ENCODE measurements at regions not wholly inside any gene's neighbourhood (a gene's known extent, or its start where the extent isn't known, plus 50 kb on each side); places are given as distances from the start of the nearest gene placed in this dataset.
"Not testable (repeated sequence)": the region's sequence is repeated elsewhere in the genome, so short reads cannot be mapped to it uniquely, and the experiment has no call there.

- TF ChIP-seq CTCF (IDR thresholded peaks at IDR 0.05; ENCODE audit: insufficient read depth, low read length, poor library complexity, severe bottlenecking) = no peak
- H3K27me3 ChIP-seq (ENCODE audit: control insufficient read depth, insufficient read depth, low read length) = no peaks in the 10 kb centered on the region
- DNase-seq (ENCODE audit: low read depth) = no peak
- no peaks in the 10 kb centered on the region for H3K36me3 ChIP-seq (ENCODE audit: control insufficient read depth, insufficient read depth, low read length)
- no peak overlapping the region for H3K4me3 ChIP-seq (ENCODE audit: low read depth, low read length)
Measured at GRCh38 chr5:158050421-158050820, 191.5 kb upstream of the CLINT1 start.

GRCh38 chr5:158049459-158049858 lies 190.5 kb upstream of the CLINT1 start:
- no peaks in the 10 kb centered on the region for H3K36me3 ChIP-seq (ENCODE audit: control insufficient read depth, insufficient read depth, low read length)
- H3K27me3 ChIP-seq (ENCODE audit: control insufficient read depth, insufficient read depth, low read length) = no peaks in the 10 kb centered on the region
- no peak overlapping the region for H3K4me3 ChIP-seq (ENCODE audit: low read depth, low read length)
- no peak for DNase-seq (ENCODE audit: low read depth)
- no peak for TF ChIP-seq CTCF (IDR thresholded peaks at IDR 0.05; ENCODE audit: insufficient read depth, low read length, poor library complexity, severe bottlenecking)

GRCh38 chr5:158045696-158046095 lies 186.8 kb upstream of the CLINT1 start:
- TF ChIP-seq CTCF (IDR thresholded peaks at IDR 0.05; ENCODE audit: insufficient read depth, low read length, poor library complexity, severe bottlenecking) = no peak
- Histone ChIP-seq H3K27me3 (ENCODE audit: control insufficient read depth, insufficient read depth, low read length) (no peaks in the 10 kb centered on the region), H3K36me3 (ENCODE audit: control insufficient read depth, insufficient read depth, low read length) (no peaks in the 10 kb centered on the region), H3K4me3 (ENCODE audit: low read depth, low read length) (no peak overlapping the region)
- DNase-seq (ENCODE audit: low read depth) = no peak

- Histone ChIP-seq H3K4me3 (ENCODE audit: low read depth, low read length) (no peak overlapping the region), H3K27me3 (ENCODE audit: control insufficient read depth, insufficient read depth, low read length) (no peaks in the 10 kb centered on the region), H3K36me3 (ENCODE audit: control insufficient read depth, insufficient read depth, low read length) (no peaks in the 10 kb centered on the region)
- DNase-seq (ENCODE audit: low read depth) = no peak
- no peak for TF ChIP-seq CTCF (IDR thresholded peaks at IDR 0.05; ENCODE audit: insufficient read depth, low read length, poor library complexity, severe bottlenecking)
Measured at GRCh38 chr5:158039911-158040347, 181.0 kb upstream of the CLINT1 start.

- Histone ChIP-seq H3K27me3 (ENCODE audit: control insufficient read depth, insufficient read depth, low read length) (no peaks in the 10 kb centered on the region), H3K36me3 (ENCODE audit: control insufficient read depth, insufficient read depth, low read length) (no peaks in the 10 kb centered on the region), H3K4me3 (ENCODE audit: low read depth, low read length) (no peak overlapping the region)
- DNase-seq (ENCODE audit: low read depth) = no peak
- no peak for TF ChIP-seq CTCF (IDR thresholded peaks at IDR 0.05; ENCODE audit: insufficient read depth, low read length, poor library complexity, severe bottlenecking)
Measured at GRCh38 chr5:158039441-158039840, 180.5 kb upstream of the CLINT1 start.

- not testable (repeated sequence) for H3K36me3 ChIP-seq (ENCODE audit: control insufficient read depth, insufficient read depth, low read length); H3K27me3 ChIP-seq (ENCODE audit: control insufficient read depth, insufficient read depth, low read length); H3K4me3 ChIP-seq (ENCODE audit: low read depth, low read length); DNase-seq (ENCODE audit: low read depth)
Measured at GRCh38 chr5:158036983-158037595, 178.1 kb upstream of the CLINT1 start.

GRCh38 chr5:158034586-158034985 lies 175.6 kb upstream of the CLINT1 start:
- H3K36me3 ChIP-seq (ENCODE audit: control insufficient read depth, insufficient read depth, low read length); H3K27me3 ChIP-seq (ENCODE audit: control insufficient read depth, insufficient read depth, low read length); H3K4me3 ChIP-seq (ENCODE audit: low read depth, low read length); DNase-seq (ENCODE audit: low read depth): not testable (repeated sequence)
